ENCODE measurements at regions not wholly inside any gene's neighbourhood (a gene's known extent, or its start where the extent isn't known, plus 50 kb on each side); places are given as distances from the start of the nearest gene placed in this dataset.

- Histone ChIP-seq H3K4me3 (no peak overlapping the region), H3K27me3 (no peaks in the 10 kb centered on the region), H2AFZ (no peak overlapping the region), H3K27ac (no peak overlapping the region), H3K9me3 (ENCODE audit: low read depth) (no peaks in the 10 kb centered on the region), H3K4me1 (ENCODE audit: insufficient read depth) (no peaks in the 10 kb centered on the region), H3K4me2 (no peak overlapping the region), H3K79me2 (no peaks in the 10 kb centered on the region), H3K36me3 (replicated peaks; ENCODE audit: insufficient read depth, low read depth) (no peaks in the 10 kb centered on the region), H3K9me2 (replicated peaks; ENCODE audit: insufficient read depth) (no peaks in the 10 kb centered on the region), H4K20me1 (ENCODE audit: insufficient read depth, poor library complexity, severe bottlenecking) (no peaks in the 10 kb centered on the region)
- DNase-seq (ENCODE audit: low spot score), result no peak
- WGBS (ENCODE audit: low lambda C conversion rate, missing lambda C conversion rate), result 77% methylated on average over 2 of the region's 2 CpGs
- TF ChIP-seq CTCF (IDR thresholded peaks at IDR 0.05; ENCODE audit: poor library complexity), result no peak
- TF ChIP-seq EZH2 (IDR thresholded peaks at IDR 0.05; ENCODE audit: borderline replicate concordance), result no peak
- TF ChIP-seq EZH2phosphoT487 (IDR thresholded peaks at IDR 0.05; ENCODE audit: low read depth, severe bottlenecking, unreplicated experiment), result no peak
Measured at GRCh38 chr6:66913657-66914056, 1206.6 kb upstream of the EYS start.

DNA sequence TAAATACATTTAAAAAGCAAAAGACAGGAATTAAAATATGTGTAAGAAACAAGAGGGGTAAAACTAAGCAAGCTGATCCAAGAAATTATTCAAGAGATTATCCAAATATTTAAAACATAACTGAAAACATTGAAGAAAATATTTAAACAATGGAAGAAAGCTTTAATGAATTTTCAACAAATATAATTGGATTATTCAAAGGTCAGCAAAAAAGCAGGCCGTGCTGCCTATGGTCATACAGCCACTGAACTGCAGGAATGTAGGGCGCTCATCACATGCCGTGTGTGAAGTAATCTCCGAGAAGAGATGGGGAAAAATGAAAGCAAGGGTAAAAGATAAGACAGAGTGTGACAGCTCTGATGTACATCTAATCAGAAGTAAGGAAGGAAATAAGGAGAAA, 1195.4 kb upstream of the EYS start:
- Histone ChIP-seq H3K79me2 (no peaks in the 10 kb centered on the region), H3K27me3 (no peaks in the 10 kb centered on the region), H3K4me3 (no peak overlapping the region), H3K4me1 (ENCODE audit: insufficient read depth) (no peaks in the 10 kb centered on the region), H3K4me2 (no peak overlapping the region), H3K9me2 (replicated peaks; ENCODE audit: insufficient read depth) (no peaks in the 10 kb centered on the region), H3K9me3 (ENCODE audit: low read depth) (no peaks in the 10 kb centered on the region), H3K36me3 (replicated peaks; ENCODE audit: insufficient read depth, low read depth) (no peaks in the 10 kb centered on the region), H2AFZ (no peak overlapping the region), H4K20me1 (ENCODE audit: insufficient read depth, poor library complexity, severe bottlenecking) (no peaks in the 10 kb centered on the region), H3K27ac (no peak overlapping the region)
- 41% methylated on average over 4 of the region's 4 CpGs for WGBS (ENCODE audit: low lambda C conversion rate, missing lambda C conversion rate)
- TF ChIP-seq EZH2 (IDR thresholded peaks at IDR 0.05; ENCODE audit: borderline replicate concordance) (no peak), CTCF (IDR thresholded peaks at IDR 0.05; ENCODE audit: poor library complexity) (no peak), EZH2phosphoT487 (IDR thresholded peaks at IDR 0.05; ENCODE audit: low read depth, severe bottlenecking, unreplicated experiment) (no peak)
- no peak for DNase-seq (ENCODE audit: low spot score)

- Histone ChIP-seq H4K20me1 (ENCODE audit: insufficient read depth, poor library complexity, severe bottlenecking) (no peaks in the 10 kb centered on the region), H3K9me2 (replicated peaks; ENCODE audit: insufficient read depth) (no peaks in the 10 kb centered on the region), H3K27me3 (no peaks in the 10 kb centered on the region), H3K4me3 (no peak overlapping the region), H3K27ac (no peak overlapping the region), H3K9me3 (ENCODE audit: low read depth) (no peaks in the 10 kb centered on the region), H3K36me3 (replicated peaks; ENCODE audit: insufficient read depth, low read depth) (no peaks in the 10 kb centered on the region), H3K79me2 (no peaks in the 10 kb centered on the region), H2AFZ (no peak overlapping the region), H3K4me2 (no peak overlapping the region), H3K4me1 (ENCODE audit: insufficient read depth) (no peaks in the 10 kb centered on the region)
- no peak for TF ChIP-seq EZH2phosphoT487 (IDR thresholded peaks at IDR 0.05; ENCODE audit: low read depth, severe bottlenecking, unreplicated experiment)
- DNase-seq (ENCODE audit: low spot score), result no peak
- 86% methylated on average over 8 of the region's 8 CpGs for WGBS (ENCODE audit: low lambda C conversion rate, missing lambda C conversion rate)
Measured at GRCh38 chr6:66900133-66901083, 1193.4 kb upstream of the EYS start.

DNA sequence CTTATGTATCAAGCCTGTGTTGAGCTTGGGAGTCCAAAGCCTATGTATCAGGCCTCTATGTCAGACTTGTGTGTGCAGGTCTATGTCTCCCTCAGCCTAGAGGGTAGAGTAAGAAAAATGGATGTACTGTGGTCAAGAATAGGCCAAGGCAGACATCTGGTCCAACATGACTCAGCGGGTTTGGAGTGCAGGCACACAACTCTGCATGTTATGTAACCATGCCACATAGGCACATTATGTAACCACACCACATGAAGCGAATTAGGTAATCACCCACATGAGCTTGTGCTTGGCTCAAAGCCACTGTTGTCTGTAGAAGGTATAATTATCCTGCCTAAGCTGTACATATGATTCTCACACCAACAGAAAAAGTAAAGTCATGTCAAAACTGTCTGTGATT, 1190.5 kb upstream of the EYS start:
- Histone ChIP-seq H3K36me3 (replicated peaks; ENCODE audit: insufficient read depth, low read depth) (no peaks in the 10 kb centered on the region), H3K4me1 (ENCODE audit: insufficient read depth) (no peaks in the 10 kb centered on the region), H3K4me2 (no peak overlapping the region), H3K79me2 (no peaks in the 10 kb centered on the region), H3K9me3 (ENCODE audit: low read depth) (no peaks in the 10 kb centered on the region), H3K9me2 (replicated peaks; ENCODE audit: insufficient read depth) (no peaks in the 10 kb centered on the region), H2AFZ (no peak overlapping the region), H3K4me3 (no peak overlapping the region), H3K27me3 (no peaks in the 10 kb centered on the region), H3K27ac (no peak overlapping the region), H4K20me1 (ENCODE audit: insufficient read depth, poor library complexity, severe bottlenecking) (no peaks in the 10 kb centered on the region)
- no peak for TF ChIP-seq EZH2phosphoT487 (IDR thresholded peaks at IDR 0.05; ENCODE audit: low read depth, severe bottlenecking, unreplicated experiment)
- no peak for TF ChIP-seq CTCF (IDR thresholded peaks at IDR 0.05; ENCODE audit: poor library complexity)
- no peak for TF ChIP-seq EZH2 (IDR thresholded peaks at IDR 0.05; ENCODE audit: borderline replicate concordance)
- 84% methylated on average over 2 of the region's 2 CpGs for whole genome bisulfite sequencing (ENCODE audit: low lambda C conversion rate, missing lambda C conversion rate)
- no peak for DNase-seq (ENCODE audit: low spot score)

Data from hepatocyte (in vitro differentiated cells).